Right renal pelvis (tissue), 4 donors: ENCODE measurements at regions not wholly inside any gene's neighbourhood (a gene's known extent, or its start where the extent isn't known, plus 50 kb on each side); places are given as distances from the start of the nearest gene placed in this dataset.

Experiments used
- DNase-seq, 4 donors: peaks; one replicate each; pipeline ENCODE4 v3.0.0-alpha.2; 2013; ENCODE audit warnings: low read depth in 4 of 4, low spot score in 3 of 4, missing footprints in 1 of 4

GRCh38 chr10:121167534-121168243, 316.5 kb downstream of the WDR11 start:
- no peak for DNase-seq

GRCh38 chr10:121168545-121169216, 317.5 kb downstream of the WDR11 start:
- no peak for DNase-seq

- no peak for DNase-seq
Measured at GRCh38 chr10:121169406-121169805, 318.2 kb downstream of the WDR11 start.

- no peak for DNase-seq
Measured at GRCh38 chr10:121171825-121172787, 320.9 kb downstream of the WDR11 start.

GRCh38 chr10:121179006-121179405, 327.8 kb downstream of the WDR11 start:
- no peak for DNase-seq

- no peak for DNase-seq
Measured at GRCh38 chr10:121182219-121182618, 331.1 kb downstream of the WDR11 start.

GRCh38 chr10:121183236-121183635, 332.1 kb downstream of the WDR11 start:
- no peak for DNase-seq

- no peak for DNase-seq
Measured at GRCh38 chr10:121183707-121184106, 332.5 kb downstream of the WDR11 start.

- DNase-seq: no peak
Measured at GRCh38 chr10:121185816-121186455, 334.8 kb downstream of the WDR11 start.

GRCh38 chr10:121187391-121187790, 336.2 kb downstream of the WDR11 start:
- no peak for DNase-seq

GRCh38 chr10:121188005-121188404, 336.8 kb downstream of the WDR11 start:
- no peak for DNase-seq

GRCh38 chr10:121189066-121189465, 337.9 kb downstream of the WDR11 start:
- DNase-seq: no peak

GRCh38 chr10:121194696-121195523, 343.7 kb downstream of the WDR11 start:
- DNase-seq: no peak

GRCh38 chr10:121195524-121195910, 344.4 kb downstream of the WDR11 start:
- DNase-seq: no peak

GRCh38 chr10:121199081-121199480, 347.9 kb downstream of the WDR11 start:
- DNase-seq: no peak

- DNase-seq: peak in 2 of 4 donors; percentile 20 to 27
Measured at GRCh38 chr10:121205625-121206024, 354.5 kb downstream of the WDR11 start.

- DNase-seq: no peak
Measured at GRCh38 chr10:121211446-121211845, 360.3 kb downstream of the WDR11 start.

- no peak for DNase-seq
Measured at GRCh38 chr10:121213437-121213836, 362.3 kb downstream of the WDR11 start.

- DNase-seq: no peak
Measured at GRCh38 chr10:121216295-121216694, 365.1 kb downstream of the WDR11 start.

GRCh38 chr10:121216721-121217181, 365.6 kb downstream of the WDR11 start:
- DNase-seq: no peak
